ENCODE measurements at regions not wholly inside any gene's neighbourhood (a gene's known extent, or its start where the extent isn't known, plus 50 kb on each side); places are given as distances from the start of the nearest gene placed in this dataset.

DNA sequence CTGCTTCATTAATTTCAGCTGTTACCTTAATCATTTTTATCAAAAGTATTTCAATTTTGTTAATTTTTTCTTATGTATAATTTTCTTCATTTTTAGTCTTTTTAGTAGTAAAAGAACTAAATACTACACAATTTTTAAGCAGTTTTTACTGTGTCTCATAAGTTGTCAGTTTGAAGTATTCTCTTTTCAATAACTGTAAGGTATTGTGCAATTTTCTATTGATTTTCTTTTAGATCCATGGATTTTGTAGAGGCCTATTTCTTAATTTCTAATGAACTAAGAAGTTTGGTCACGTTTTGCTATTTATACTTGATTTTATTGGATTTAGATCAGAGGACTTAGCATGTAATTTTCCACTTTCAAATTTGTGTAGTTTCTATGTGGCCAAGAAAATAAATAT lies 207.7 kb upstream of the PRR16 start:
- Histone ChIP-seq H3K36me3 (no peaks in the 10 kb centered on the region), H3K27me3 (no peaks in the 10 kb centered on the region), H3K9me3 (no peaks in the 10 kb centered on the region), H3K27ac (no peak overlapping the region), H3K4me3 (no peak overlapping the region), H3K4me1 (no peaks in the 10 kb centered on the region)
- TF ChIP-seq POLR2A (IDR thresholded peaks at IDR 0.05): no peak
- no peak for ATAC-seq
- WGBS, 2 donors (ENCODE audit: low coverage in 1 of 2): 33 to 84% methylated on average over 1 of the region's 1 CpG

DNA sequence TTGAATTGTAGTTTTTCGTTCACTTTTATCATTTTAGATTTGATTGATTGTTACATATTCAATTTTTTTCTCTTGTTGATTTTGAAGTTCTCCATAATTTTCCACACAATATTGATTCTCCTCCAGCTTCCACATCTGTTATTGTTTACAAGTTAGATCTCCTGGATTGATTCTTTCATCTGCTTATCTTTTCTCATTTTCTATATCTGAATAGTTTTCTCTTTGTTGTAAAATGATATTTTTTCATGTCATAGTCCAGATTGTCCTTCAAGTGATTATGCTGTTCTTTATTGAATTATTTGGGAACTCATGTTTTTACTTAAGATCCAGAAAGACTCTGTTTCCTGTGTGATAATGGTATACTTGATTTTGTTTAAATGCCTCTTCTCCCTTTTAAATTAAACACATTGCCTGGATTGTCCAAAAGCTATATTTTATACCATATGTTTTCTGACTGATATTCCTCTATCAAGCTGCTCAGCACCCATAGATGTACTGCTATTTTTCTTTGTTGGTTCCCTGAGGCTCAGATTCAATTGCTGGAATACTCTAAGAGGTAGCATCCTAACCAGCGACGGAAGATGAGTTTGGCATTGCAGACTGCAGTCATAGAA lies 206.6 kb upstream of the PRR16 start:
- WGBS, 2 donors (ENCODE audit: low coverage in 1 of 2): 75 to 100% methylated on average over 2 to 3 of the region's 3 CpGs

DNA sequence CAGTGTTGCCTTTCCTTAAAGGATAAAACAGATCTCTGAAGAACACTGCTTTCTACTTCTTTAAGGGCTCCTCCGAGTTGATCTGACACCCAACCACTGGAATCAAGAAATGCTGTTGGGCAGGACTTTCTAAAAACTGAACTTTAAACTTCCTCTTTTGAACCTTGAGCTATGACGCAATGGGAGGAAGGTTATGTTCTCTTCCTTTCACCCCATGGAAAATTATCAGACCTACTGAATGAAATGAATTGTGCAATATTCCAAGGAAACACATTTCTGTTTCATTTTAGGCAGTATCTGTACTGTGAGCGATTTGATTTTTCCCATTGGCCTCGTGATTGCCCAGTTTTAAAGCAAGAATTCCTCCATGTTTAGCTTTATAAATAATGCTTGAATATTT lies 206.0 kb upstream of the PRR16 start:
- H3K27ac ChIP-seq: no peak overlapping the region

More for the DNA sequence above, 206.6 kb upstream of the PRR16 start:
- ATAC-seq: no peak
- Histone ChIP-seq H3K27me3 (no peaks in the 10 kb centered on the region), H3K4me1 (no peaks in the 10 kb centered on the region), H3K36me3 (no peaks in the 10 kb centered on the region), H3K4me3 (no peak overlapping the region), H3K27ac (no peak overlapping the region), H3K9me3 (no peaks in the 10 kb centered on the region)
- TF ChIP-seq, protein P1, sequence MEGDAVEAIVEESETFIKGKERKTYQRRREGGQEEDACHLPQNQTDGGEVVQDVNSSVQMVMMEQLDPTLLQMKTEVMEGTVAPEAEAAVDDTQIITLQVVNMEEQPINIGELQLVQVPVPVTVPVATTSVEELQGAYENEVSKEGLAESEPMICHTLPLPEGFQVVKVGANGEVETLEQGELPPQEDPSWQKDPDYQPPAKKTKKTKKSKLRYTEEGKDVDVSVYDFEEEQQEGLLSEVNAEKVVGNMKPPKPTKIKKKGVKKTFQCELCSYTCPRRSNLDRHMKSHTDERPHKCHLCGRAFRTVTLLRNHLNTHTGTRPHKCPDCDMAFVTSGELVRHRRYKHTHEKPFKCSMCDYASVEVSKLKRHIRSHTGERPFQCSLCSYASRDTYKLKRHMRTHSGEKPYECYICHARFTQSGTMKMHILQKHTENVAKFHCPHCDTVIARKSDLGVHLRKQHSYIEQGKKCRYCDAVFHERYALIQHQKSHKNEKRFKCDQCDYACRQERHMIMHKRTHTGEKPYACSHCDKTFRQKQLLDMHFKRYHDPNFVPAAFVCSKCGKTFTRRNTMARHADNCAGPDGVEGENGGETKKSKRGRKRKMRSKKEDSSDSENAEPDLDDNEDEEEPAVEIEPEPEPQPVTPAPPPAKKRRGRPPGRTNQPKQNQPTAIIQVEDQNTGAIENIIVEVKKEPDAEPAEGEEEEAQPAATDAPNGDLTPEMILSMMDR (IDR thresholded peaks at IDR 0.05): no peak
- TF ChIP-seq POLR2A (IDR thresholded peaks at IDR 0.05) (no peak), EP300 (IDR thresholded peaks at IDR 0.05) (no peak), POLR2AphosphoS5 (IDR thresholded peaks at IDR 0.05) (no peak)

DNA sequence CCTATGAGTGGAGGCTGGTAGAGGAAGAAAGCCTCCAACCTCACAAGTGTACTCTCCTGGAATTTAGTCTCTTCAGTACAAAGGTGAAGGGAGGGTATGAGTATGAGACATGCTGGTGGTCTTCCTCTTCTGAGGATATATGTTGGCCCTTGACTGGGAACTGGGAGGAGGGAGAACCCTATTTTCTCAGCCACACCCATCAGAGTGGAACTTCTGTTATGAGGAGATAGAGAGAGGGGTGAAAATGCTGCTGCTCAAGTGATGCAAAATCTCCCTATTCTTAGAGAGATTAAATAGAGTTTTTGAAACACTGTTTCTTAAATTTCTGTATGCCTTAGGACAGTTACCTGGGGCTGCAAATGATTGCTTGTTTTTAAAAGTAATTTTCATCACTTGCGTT lies 203.4 kb upstream of the PRR16 start:
- TF ChIP-seq, protein P1 (IDR thresholded peaks at IDR 0.05): no peak
- TF ChIP-seq POLR2AphosphoS5 (IDR thresholded peaks at IDR 0.05) (no peak), EP300 (IDR thresholded peaks at IDR 0.05) (no peak), POLR2A (IDR thresholded peaks at IDR 0.05) (no peak)
- Histone ChIP-seq H3K4me1 (no peaks in the 10 kb centered on the region), H3K27me3 (no peaks in the 10 kb centered on the region), H3K4me3 (no peak overlapping the region), H3K27ac (no peak overlapping the region), H3K36me3 (no peaks in the 10 kb centered on the region), H3K9me3 (no peaks in the 10 kb centered on the region)
- WGBS, 2 donors (ENCODE audit: low coverage in 1 of 2): 69 to 86% methylated on average over 1 of the region's 1 CpG
- no peak for ATAC-seq

More for the DNA sequence above, 206.0 kb upstream of the PRR16 start:
- H3K27me3 ChIP-seq: no peaks in the 10 kb centered on the region
- peak; percentile 62 for ATAC-seq
- no peaks in the 10 kb centered on the region for H3K36me3 ChIP-seq
- H3K4me1 ChIP-seq: no peaks in the 10 kb centered on the region
- TF ChIP-seq, protein P1 (IDR thresholded peaks at IDR 0.05): no peak
- TF ChIP-seq POLR2A (IDR thresholded peaks at IDR 0.05) (no peak), EP300 (IDR thresholded peaks at IDR 0.05) (no peak), POLR2AphosphoS5 (IDR thresholded peaks at IDR 0.05) (no peak)
- no peaks in the 10 kb centered on the region for H3K9me3 ChIP-seq
- WGBS, 2 donors (ENCODE audit: low coverage in 1 of 2): 66 to 90% methylated on average over 4 of the region's 4 CpGs
- H3K4me3 ChIP-seq: no peak overlapping the region

DNA sequence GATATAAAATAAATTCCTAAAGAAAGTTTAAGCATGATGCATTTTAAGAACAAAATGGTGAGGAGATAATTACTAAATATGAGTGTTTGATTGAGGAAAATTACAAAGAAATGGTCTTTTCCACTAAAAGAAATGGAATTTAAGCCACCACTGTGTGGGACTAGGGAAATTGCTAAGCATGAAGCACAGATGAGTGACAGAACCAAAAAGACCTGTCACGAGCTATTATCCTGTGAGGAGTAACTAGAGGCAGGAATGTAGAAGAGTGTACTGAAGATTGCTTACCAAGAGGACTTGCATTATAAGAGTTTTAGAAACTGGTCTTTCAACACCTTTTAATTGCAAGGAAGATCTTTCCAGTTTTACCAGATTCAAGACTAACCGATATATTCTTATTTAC lies 193.6 kb upstream of the PRR16 start:
- Histone ChIP-seq H3K4me1 (no peaks in the 10 kb centered on the region), H3K27me3 (no peaks in the 10 kb centered on the region), H3K4me3 (no peak overlapping the region), H3K36me3 (no peaks in the 10 kb centered on the region), H3K9me3 (no peaks in the 10 kb centered on the region), H3K27ac (no peak overlapping the region)
- TF ChIP-seq EP300 (IDR thresholded peaks at IDR 0.05) (no peak), POLR2AphosphoS5 (IDR thresholded peaks at IDR 0.05) (no peak)
- no peak for ATAC-seq
- 81 to 86% methylated on average over 2 of the region's 2 CpGs for WGBS, 2 donors (ENCODE audit: low coverage in 1 of 2)

DNA sequence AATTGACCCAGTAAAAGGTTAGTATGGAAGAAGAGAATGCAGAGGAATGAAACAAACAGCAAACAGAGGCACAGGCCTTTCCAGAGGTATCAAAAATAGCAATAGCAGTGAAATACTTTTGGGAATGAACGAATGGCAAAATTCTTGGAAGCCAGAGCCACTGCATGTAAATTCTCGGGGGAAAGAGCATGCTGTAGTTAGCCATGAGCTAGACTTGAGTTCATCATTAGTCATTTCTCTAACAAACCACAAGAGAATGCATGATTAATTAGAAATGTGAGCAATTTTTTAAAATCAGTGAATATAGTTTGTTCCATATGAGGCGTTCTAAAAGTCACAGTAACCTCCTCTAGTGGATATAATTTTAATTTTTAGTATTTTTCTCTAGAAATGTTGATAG lies 170.3 kb upstream of the PRR16 start:
- Histone ChIP-seq H3K4me1 (no peaks in the 10 kb centered on the region), H3K27me3 (no peaks in the 10 kb centered on the region), H3K4me3 (no peak overlapping the region), H3K36me3 (no peaks in the 10 kb centered on the region), H3K9me3 (no peaks in the 10 kb centered on the region), H3K27ac (no peak overlapping the region)
- TF ChIP-seq POLR2AphosphoS5 (IDR thresholded peaks at IDR 0.05) (no peak), EP300 (IDR thresholded peaks at IDR 0.05) (no peak), POLR2A (IDR thresholded peaks at IDR 0.05) (no peak)
- TF ChIP-seq, protein P1 (IDR thresholded peaks at IDR 0.05): no peak
- ATAC-seq: no peak
- 35 to 68% methylated on average over 3 of the region's 3 CpGs for WGBS, 2 donors (ENCODE audit: low coverage in 1 of 2)
